IMR-90 (cell line): ENCODE measurements at regions not wholly inside any gene's neighbourhood (a gene's known extent, or its start where the extent isn't known, plus 50 kb on each side); places are given as distances from the start of the nearest gene placed in this dataset.

Source experiments
- ATAC-seq: fragments of 200-7000 bp; cut with Tn5 transposase; 2 replicates; pipeline ENCODE4 v1.9.1; 2020; ENCODE audit warnings: low read depth, mild to moderate bottlenecking, moderate library complexity
- BruUV-seq: library from RNA; stranded (reverse); fragments of 400-500 nt; replicated peaks from 2 replicates; lab custom pipeline; 2021; lab: Mats Ljungman, UMichigan
- CTCF ChIA-PET: fragments of 300-600 bp; formaldehyde crosslinking; extraction: SDS; loops from one replicate; lab custom pipeline; 2021; ENCODE audit warnings: antibody characterized with exemption; lab: Yijun Ruan, JAX
- POLR2A ChIA-PET: fragments of 300-600 bp; sonication (Branson Sonifier 250); formaldehyde crosslinking; loops from one replicate; lab custom pipeline; 2022; ENCODE audit warnings: antibody characterized with exemption; ENCODE audit not compliant: unreplicated experiment; lab: Charles Lee
- DNase-seq: peaks from one replicate; pipeline ENCODE4 v3.0.0; 2013
- H2AFZ ChIP-seq: replicated peaks from 2 replicates; pipeline ENCODE3; 2013; ENCODE audit warnings: low read length, mild to moderate bottlenecking; ENCODE audit not compliant: poor library complexity
- H2AK5ac ChIP-seq: 2 replicates; pipeline ENCODE4 v1.6.1; 2013; ENCODE audit warnings: low read depth, low read length, inconsistent platforms
- H2AK9ac ChIP-seq: replicated peaks from 2 replicates; pipeline ENCODE3; 2013; ENCODE audit warnings: mild to moderate bottlenecking, low read depth, low read length, moderate library complexity; ENCODE audit not compliant: poor library complexity
- H2BK120ac ChIP-seq: 2 replicates; pipeline ENCODE4 v1.6.1; 2013; ENCODE audit warnings: low read depth, low read length, inconsistent platforms
- H2BK15ac ChIP-seq: 3 replicates; pipeline ENCODE4 v1.6.1; 2013; ENCODE audit warnings: low read depth, low read length, inconsistent platforms
- H2BK20ac ChIP-seq: 2 replicates; pipeline ENCODE4 v1.6.1; 2013; ENCODE audit warnings: low read depth, mild to moderate bottlenecking, inconsistent platforms, low read length, moderate library complexity
- H2BK5ac ChIP-seq: 2 replicates; pipeline ENCODE4 v1.6.1; 2013; ENCODE audit warnings: mild to moderate bottlenecking, low read depth, low read length, inconsistent platforms; ENCODE audit not compliant: poor library complexity, severe bottlenecking
- H3K14ac ChIP-seq: replicated peaks from 2 replicates; pipeline ENCODE4 v1.6.1; 2013; ENCODE audit warnings: low read depth, low read length, inconsistent platforms
- H3K18ac ChIP-seq: 2 replicates; pipeline ENCODE4 v1.6.1; 2013; ENCODE audit warnings: low read depth, low read length, control low read depth
- H3K23ac ChIP-seq: 2 replicates; pipeline ENCODE4 v1.6.1; 2013; ENCODE audit warnings: low read depth, low read length, inconsistent platforms
- H3K27ac ChIP-seq: 2 replicates; pipeline ENCODE4 v1.5.1; 2013; ENCODE audit warnings: mild to moderate bottlenecking, control low read depth, low read length; ENCODE audit not compliant: insufficient read depth
- H3K27me3 ChIP-seq: 2 replicates; pipeline ENCODE4 v1.6.1; 2013; ENCODE audit warnings: low read length; ENCODE audit not compliant: control insufficient read depth, insufficient read depth
- H3K36me3 ChIP-seq: 2 replicates; pipeline ENCODE4 v1.6.1; 2013; ENCODE audit warnings: low read length, mixed read lengths; ENCODE audit not compliant: control insufficient read depth, insufficient read depth
- H3K4ac ChIP-seq: 2 replicates; pipeline ENCODE4 v1.6.1; 2013; ENCODE audit warnings: low read depth, low read length, inconsistent platforms
- H3K4me1 ChIP-seq: 2 replicates; pipeline ENCODE4 v1.6.1; 2013; ENCODE audit warnings: low read length, mixed read lengths; ENCODE audit not compliant: control insufficient read depth, insufficient read depth
- H3K4me2 ChIP-seq: 2 replicates; pipeline ENCODE4 v1.6.1; 2013; ENCODE audit warnings: low read depth, mild to moderate bottlenecking, control low read depth, low read length, moderate library complexity
- H3K4me3 ChIP-seq: 2 replicates; pipeline ENCODE4 v1.5.1; 2013; ENCODE audit warnings: low read depth, mild to moderate bottlenecking, control low read depth, low read length, moderate library complexity; ENCODE audit not compliant: insufficient read depth
- H3K56ac ChIP-seq: 2 replicates; pipeline ENCODE4 v1.6.1; 2013; ENCODE audit warnings: low read length, inconsistent platforms; ENCODE audit not compliant: insufficient read depth; ENCODE audit errors: extremely low read depth
- H3K79me1 ChIP-seq, 2 experiments: 2 replicates each; pipeline ENCODE4 v1.6.1; 2013; ENCODE audit warnings: low read length in 2 of 2, inconsistent platforms in 1 of 2, low read depth in 1 of 2
- H3K9ac ChIP-seq: 2 replicates; pipeline ENCODE4 v1.6.1; 2013; ENCODE audit warnings: low read depth, low read length, control low read depth
- H3K9me1 ChIP-seq: 2 replicates; pipeline ENCODE4 v1.6.1; 2013; ENCODE audit warnings: low read length, inconsistent platforms; ENCODE audit not compliant: insufficient read depth
- H3K9me3 ChIP-seq: 2 replicates; pipeline ENCODE4 v1.6.1; 2013; ENCODE audit warnings: low read length; ENCODE audit not compliant: control insufficient read depth, insufficient read depth
- H4K20me1 ChIP-seq: 2 replicates; pipeline ENCODE4 v1.6.1; 2013; ENCODE audit warnings: low read length, inconsistent platforms; ENCODE audit not compliant: insufficient read depth
- H4K5ac ChIP-seq: 2 replicates; pipeline ENCODE4 v1.6.1; 2013; ENCODE audit warnings: mild to moderate bottlenecking, low read depth, low read length, control low read depth
- H4K8ac ChIP-seq, 2 experiments: 2 replicates each; pipeline ENCODE4 v1.6.1; 2013; ENCODE audit warnings: low read depth in 2 of 2, low read length in 2 of 2, control low read depth in 1 of 2, inconsistent platforms in 1 of 2
- H4K91ac ChIP-seq: 2 replicates; pipeline ENCODE4 v1.6.1; 2013; ENCODE audit warnings: low read depth, low read length, inconsistent platforms; ENCODE audit not compliant: insufficient read depth
- FOS ChIP-seq: fragments of 150-350 bp; IDR thresholded peaks from 2 replicates; pipeline ENCODE4 v1.6.1; 2016; ENCODE audit warnings: low read depth, low read length
- MAFK ChIP-seq: IDR thresholded peaks from 2 replicates; pipeline ENCODE4 v1.6.1; 2012; ENCODE audit warnings: low read depth, low read length, improper control_type of control experiment
- RFX5 ChIP-seq: IDR thresholded peaks from 2 replicates; pipeline ENCODE4 v1.8.0; 2012; ENCODE audit warnings: low read depth, mild to moderate bottlenecking, low read length, moderate library complexity
- WGBS, 2 experiments: methylation state at CpG; one replicate each; pipeline versions ENCODE4 v1.1.5 to v1.1.7; 2013; ENCODE audit warnings: missing lambda C conversion rate in 2 of 2; ENCODE audit not compliant: insufficient read length in 1 of 2; ENCODE audit errors: extremely low coverage in 2 of 2; 5-methylcytosine and 5-hydroxymethylcytosine counted together
- dilution Hi-C: fragments of 300-500 bp; cut with HindIII; formaldehyde crosslinking; loops from one replicate; pipeline ENCODE4 v1.14.3; 2018; ENCODE audit warnings: low sequenced_read_pairs; ENCODE audit not compliant: unreplicated experiment
- in situ Hi-C: fragments of 300-500 bp; cut with MboI; formaldehyde crosslinking; loops from 3 replicates; pipeline ENCODE4 v1.14.3; 2019; ENCODE audit warnings: low sequenced_read_pairs, inconsistent platforms, mixed read lengths
- intact Hi-C: fragments of 100-400 bp; cut with micrococcal nuclease; formaldehyde crosslinking; loops from 2 replicates; pipeline ENCODE4 v1.10.0; 2022

GRCh38 chr4:66193487-66193886 lies 523.2 kb upstream of the EPHA5 start:
- no peak overlapping the region for H3K18ac ChIP-seq
- no peak overlapping the region for H3K4me3 ChIP-seq
- no peak overlapping the region for H4K8ac ChIP-seq
- H2BK5ac ChIP-seq = no peak overlapping the region
- ATAC-seq (no peak), DNase-seq (no peak)
- no peaks in the 10 kb centered on the region for H3K27me3 ChIP-seq
- no peak for TF ChIP-seq FOS
- no peak for TF ChIP-seq RFX5
- no peak for TF ChIP-seq MAFK
- H4K5ac ChIP-seq = no peak overlapping the region
- H3K56ac ChIP-seq = no peak overlapping the region
- H3K4ac ChIP-seq = no peak overlapping the region
- H2BK15ac ChIP-seq = no peak overlapping the region
- no peak overlapping the region for H3K27ac ChIP-seq
- no peak overlapping the region for H4K91ac ChIP-seq
- POLR2A ChIA-PET = no interaction called here
- no peaks in the 10 kb centered on the region for H3K9me1 ChIP-seq
- H3K14ac ChIP-seq = no peak overlapping the region
- no peaks in the 10 kb centered on the region for H3K36me3 ChIP-seq
- no peak overlapping the region for H3K4me2 ChIP-seq
- H3K79me1 ChIP-seq = no peaks in the 10 kb centered on the region
- H3K9me3 ChIP-seq = no peaks in the 10 kb centered on the region
- no CpG with 5 or more reads among the region's 1 CpG for WGBS, 2 experiments
- H3K23ac ChIP-seq = no peak overlapping the region
- no peak overlapping the region for H3K9ac ChIP-seq
- dilution Hi-C loops = no loop called here
- no TSS peak for BruUV-seq
- H4K20me1 ChIP-seq = no peaks in the 10 kb centered on the region
- CTCF ChIA-PET = no interaction called here
- no peak overlapping the region for H2BK120ac ChIP-seq
- no peaks in the 10 kb centered on the region for H3K4me1 ChIP-seq
- no peak overlapping the region for H2BK20ac ChIP-seq
- no peak overlapping the region for H2AK9ac ChIP-seq
- intact Hi-C loops = no loop called here
- in situ Hi-C loops = no loop called here
- no peak overlapping the region for H2AK5ac ChIP-seq
- H2AFZ ChIP-seq = no peak overlapping the region
